HL-60 (cell line): ENCODE measurements at regions not wholly inside any gene's neighbourhood (a gene's known extent, or its start where the extent isn't known, plus 50 kb on each side); places are given as distances from the start of the nearest gene placed in this dataset.

Experiments
- DNase-seq, 2 experiments: peaks; one replicate each; pipeline ENCODE4 v3.0.0-alpha.2; 2010 to 2020; ENCODE audit warnings: low read depth in 1 of 2, low spot score in 1 of 2
- H3K27ac ChIP-seq: fragments of 250-450 bp; sonication (Bioruptor Pico); replicated peaks from 2 replicates; pipeline ENCODE4 v1.5.1; 2020; ENCODE audit warnings: mild to moderate bottlenecking, moderate library complexity
- H3K27me3 ChIP-seq: fragments of 250-450 bp; sonication (Bioruptor Pico); 2 replicates; pipeline ENCODE4 v1.5.1; 2021; ENCODE audit warnings: mild to moderate bottlenecking, moderate library complexity; ENCODE audit not compliant: insufficient read depth, poor library complexity, severe bottlenecking
- H3K4me3 ChIP-seq: replicated peaks from 2 replicates; pipeline ENCODE4 v1.5.1; 2011; ENCODE audit warnings: mild to moderate bottlenecking, control low read depth, low read length; ENCODE audit not compliant: insufficient read depth
- CTCF ChIP-seq: IDR thresholded peaks from one replicate; pipeline ENCODE4 v1.5.1; 2011; ENCODE audit warnings: low read length, control low read depth, inconsistent platforms; ENCODE audit not compliant: insufficient read depth
- GABPA ChIP-seq: IDR thresholded peaks from 2 replicates; pipeline ENCODE4 v1.6.1; 2012; ENCODE audit warnings: low read depth
- POLR2AphosphoS5 ChIP-seq: IDR thresholded peaks from 2 replicates; pipeline ENCODE4 v1.6.1; 2012; ENCODE audit warnings: low read depth
- SPI1 ChIP-seq: IDR thresholded peaks from 2 replicates; pipeline ENCODE4 v1.6.1; 2012; ENCODE audit warnings: low read depth, mild to moderate bottlenecking, borderline replicate concordance
- TF ChIP-seq, protein P1 (sequence below): IDR thresholded peaks from 2 replicates; pipeline ENCODE4 v1.6.1; 2012; ENCODE audit warnings: low read depth; ENCODE audit not compliant: insufficient replicate concordance

DNA sequence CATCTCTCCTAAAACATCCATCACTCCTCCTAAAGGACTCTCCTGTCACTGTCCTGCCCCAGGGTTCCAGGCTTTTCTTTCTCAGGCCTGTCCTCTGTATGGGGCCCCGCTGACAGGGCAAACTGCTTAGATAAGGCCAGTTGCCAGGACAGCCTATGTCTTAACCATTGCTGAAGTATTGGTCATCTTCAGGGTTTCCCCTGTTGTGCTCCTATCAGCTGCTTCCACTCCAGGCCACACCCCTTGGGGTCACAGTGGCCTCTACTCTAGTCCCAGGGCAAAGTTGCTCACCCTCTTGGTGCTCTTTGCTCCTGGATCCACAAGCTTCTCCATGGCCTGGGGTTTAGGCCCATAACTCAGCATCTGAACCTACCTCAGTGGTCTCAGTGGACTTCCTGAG, 138.0 kb upstream of the PJA1 start:
- no peak for DNase-seq

GRCh38 chrX:69299951-69300714, 134.9 kb upstream of the PJA1 start:
- TF ChIP-seq SPI1 (no peak), CTCF (no peak), POLR2AphosphoS5 (no peak), GABPA (no peak)
- TF ChIP-seq, protein P1, sequence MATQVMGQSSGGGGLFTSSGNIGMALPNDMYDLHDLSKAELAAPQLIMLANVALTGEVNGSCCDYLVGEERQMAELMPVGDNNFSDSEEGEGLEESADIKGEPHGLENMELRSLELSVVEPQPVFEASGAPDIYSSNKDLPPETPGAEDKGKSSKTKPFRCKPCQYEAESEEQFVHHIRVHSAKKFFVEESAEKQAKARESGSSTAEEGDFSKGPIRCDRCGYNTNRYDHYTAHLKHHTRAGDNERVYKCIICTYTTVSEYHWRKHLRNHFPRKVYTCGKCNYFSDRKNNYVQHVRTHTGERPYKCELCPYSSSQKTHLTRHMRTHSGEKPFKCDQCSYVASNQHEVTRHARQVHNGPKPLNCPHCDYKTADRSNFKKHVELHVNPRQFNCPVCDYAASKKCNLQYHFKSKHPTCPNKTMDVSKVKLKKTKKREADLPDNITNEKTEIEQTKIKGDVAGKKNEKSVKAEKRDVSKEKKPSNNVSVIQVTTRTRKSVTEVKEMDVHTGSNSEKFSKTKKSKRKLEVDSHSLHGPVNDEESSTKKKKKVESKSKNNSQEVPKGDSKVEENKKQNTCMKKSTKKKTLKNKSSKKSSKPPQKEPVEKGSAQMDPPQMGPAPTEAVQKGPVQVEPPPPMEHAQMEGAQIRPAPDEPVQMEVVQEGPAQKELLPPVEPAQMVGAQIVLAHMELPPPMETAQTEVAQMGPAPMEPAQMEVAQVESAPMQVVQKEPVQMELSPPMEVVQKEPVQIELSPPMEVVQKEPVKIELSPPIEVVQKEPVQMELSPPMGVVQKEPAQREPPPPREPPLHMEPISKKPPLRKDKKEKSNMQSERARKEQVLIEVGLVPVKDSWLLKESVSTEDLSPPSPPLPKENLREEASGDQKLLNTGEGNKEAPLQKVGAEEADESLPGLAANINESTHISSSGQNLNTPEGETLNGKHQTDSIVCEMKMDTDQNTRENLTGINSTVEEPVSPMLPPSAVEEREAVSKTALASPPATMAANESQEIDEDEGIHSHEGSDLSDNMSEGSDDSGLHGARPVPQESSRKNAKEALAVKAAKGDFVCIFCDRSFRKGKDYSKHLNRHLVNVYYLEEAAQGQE: no peak
- no peak overlapping the region for H3K4me3 ChIP-seq
- no peak for DNase-seq
- H3K27ac ChIP-seq: no peak overlapping the region
- H3K27me3 ChIP-seq: no peaks in the 10 kb centered on the region

More for the DNA sequence above, 138.0 kb upstream of the PJA1 start:
- TF ChIP-seq GABPA: no peak
- no peak for TF ChIP-seq POLR2AphosphoS5
- TF ChIP-seq, protein P1: no peak
- no peak for TF ChIP-seq CTCF
- no peak for TF ChIP-seq SPI1
- no peaks in the 10 kb centered on the region for H3K27me3 ChIP-seq
- H3K4me3 ChIP-seq: no peak overlapping the region
- no peak overlapping the region for H3K27ac ChIP-seq

- Histone ChIP-seq H3K27me3 (no peaks in the 10 kb centered on the region), H3K4me3 (no peak overlapping the region), H3K27ac (no peak overlapping the region)
- no peak for DNase-seq
- TF ChIP-seq SPI1 (no peak), POLR2AphosphoS5 (no peak), CTCF (no peak), GABPA (no peak)
- TF ChIP-seq, protein P1: no peak
These were observed 134.0 kb upstream of the PJA1 start for GRCh38 chrX:69299285-69299684.
